T-helper 2 cell (primary cell): ENCODE measurements at regions not wholly inside any gene's neighbourhood (a gene's known extent, or its start where the extent isn't known, plus 50 kb on each side); places are given as distances from the start of the nearest gene placed in this dataset.

Experiments
- DNase-seq, 5 experiments: peaks; one replicate each; pipeline versions ENCODE4 v3.0.0 to v3.0.0-alpha.2; 2012 to 2022

GRCh38 chr15:35663956-35664355 lies 118.0 kb upstream of the DPH6 start:
- no peak for DNase-seq

GRCh38 chr15:35665896-35666536 lies 120.1 kb upstream of the DPH6 start:
- DNase-seq = no peak

GRCh38 chr15:35667908-35668307 lies 121.9 kb upstream of the DPH6 start:
- DNase-seq = no peak

- DNase-seq = no peak
Measured at GRCh38 chr15:35669021-35669420, 123.1 kb upstream of the DPH6 start.

- no peak for DNase-seq
Measured at GRCh38 chr15:35669432-35670045, 123.6 kb upstream of the DPH6 start.

GRCh38 chr15:35671197-35671596 lies 125.2 kb upstream of the DPH6 start:
- no peak for DNase-seq

- no peak for DNase-seq
Measured at GRCh38 chr15:35671981-35672380, 126.0 kb upstream of the DPH6 start.

GRCh38 chr15:35673093-35673684 lies 127.2 kb upstream of the DPH6 start:
- peak in 1 of 5 experiments; percentile 37 for DNase-seq

- DNase-seq = no peak
Measured at GRCh38 chr15:35674873-35675781, 129.2 kb upstream of the DPH6 start.

- no peak for DNase-seq
Measured at GRCh38 chr15:35678774-35679173, 132.8 kb upstream of the DPH6 start.

- DNase-seq = no peak
Measured at GRCh38 chr15:35679186-35679585, 133.2 kb upstream of the DPH6 start.

GRCh38 chr15:35680951-35681350 lies 135.0 kb upstream of the DPH6 start:
- no peak for DNase-seq

- DNase-seq = no peak
Measured at GRCh38 chr15:35686347-35686746, 140.4 kb upstream of the DPH6 start.

- DNase-seq = no peak
Measured at GRCh38 chr15:35689266-35689665, 143.3 kb upstream of the DPH6 start.

- DNase-seq = no peak
Measured at GRCh38 chr15:35690089-35690488, 144.1 kb upstream of the DPH6 start.

GRCh38 chr15:35690698-35691116 lies 144.7 kb upstream of the DPH6 start:
- DNase-seq = no peak

- no peak for DNase-seq
Measured at GRCh38 chr15:35691173-35691761, 145.3 kb upstream of the DPH6 start.

GRCh38 chr15:35691891-35692867 lies 146.2 kb upstream of the DPH6 start:
- DNase-seq = no peak

- DNase-seq = no peak
Measured at GRCh38 chr15:35693286-35693685, 147.3 kb upstream of the DPH6 start.

- no peak for DNase-seq
Measured at GRCh38 chr15:35693886-35694285, 147.9 kb upstream of the DPH6 start.

- no peak for DNase-seq
Measured at GRCh38 chr15:35695003-35695402, 149.0 kb upstream of the DPH6 start.
